PC-3 (cell line): ENCODE measurements at regions not wholly inside any gene's neighbourhood (a gene's known extent, or its start where the extent isn't known, plus 50 kb on each side); places are given as distances from the start of the nearest gene placed in this dataset.

Source experiments
- ATAC-seq: fragments of 200-7000 bp; cut with Tn5 transposase; 2 replicates; pipeline ENCODE4 v1.9.1; 2020; ENCODE audit warnings: mild to moderate bottlenecking, moderate library complexity
- BruUV-seq: library from RNA; stranded (reverse); fragments of 400-500 nt; replicated peaks from 2 replicates; lab custom pipeline; 2021; lab: Mats Ljungman, UMichigan
- CTCF ChIA-PET: fragments of 300-600 bp; sonication (Branson Sonifier 250); formaldehyde crosslinking; loops from one replicate; lab custom pipeline; 2022; ENCODE audit warnings: antibody characterized with exemption; lab: Charles Lee
- POLR2A ChIA-PET: fragments of 300-600 bp; sonication (Branson Sonifier 250); formaldehyde crosslinking; loops from one replicate; lab custom pipeline; 2022; ENCODE audit warnings: antibody characterized with exemption; ENCODE audit not compliant: unreplicated experiment; lab: Charles Lee
- DNase-seq: peaks from one replicate; pipeline ENCODE4 v3.0.0-alpha.2; 2015
- H2AFZ ChIP-seq: fragments of 300-600 bp; sonication (generic); 2 replicates; pipeline ENCODE4 v1.6.0; 2016; ENCODE audit warnings: antibody characterized with exemption, low read length
- H3F3A ChIP-seq: fragments of 300-600 bp; sonication (generic); one replicate; pipeline ENCODE4 v1.6.0; 2017; ENCODE audit warnings: antibody characterized with exemption, low read length, control low read depth, mild to moderate bottlenecking; ENCODE audit not compliant: unreplicated experiment
- H3K27ac ChIP-seq: fragments of 300-600 bp; sonication (generic); 2 replicates; pipeline ENCODE4 v1.5.1; 2016; ENCODE audit warnings: mild to moderate bottlenecking, low read length
- H3K27me3 ChIP-seq: fragments of 300-600 bp; sonication (generic); 2 replicates; pipeline ENCODE4 v1.6.1; 2016; ENCODE audit warnings: low read length, mixed read lengths
- H3K36me3 ChIP-seq: fragments of 300-600 bp; sonication (generic); 2 replicates; pipeline ENCODE4 v1.6.1; 2016; ENCODE audit warnings: low read depth, mixed run types, low read length, mixed read lengths
- H3K4me1 ChIP-seq: fragments of 300-600 bp; sonication (generic); 2 replicates; pipeline ENCODE4 v1.5.1; 2016; ENCODE audit warnings: low read length; ENCODE audit not compliant: insufficient read depth
- H3K4me2 ChIP-seq: fragments of 300-600 bp; sonication (generic); 2 replicates; pipeline ENCODE4 v1.6.0; 2016; ENCODE audit warnings: low read length
- H3K4me3 ChIP-seq: fragments of 300-600 bp; sonication (generic); 2 replicates; pipeline ENCODE4 v1.5.1; 2016; ENCODE audit warnings: mild to moderate bottlenecking, low read length, mixed read lengths
- H3K79me2 ChIP-seq: fragments of 300-600 bp; sonication (generic); 2 replicates; pipeline ENCODE4 v1.6.1; 2017; ENCODE audit warnings: low read length, mixed read lengths
- H3K9ac ChIP-seq: fragments of 300-600 bp; sonication (generic); 2 replicates; pipeline ENCODE4 v1.6.0; 2016; ENCODE audit warnings: mild to moderate bottlenecking, low read length
- H3K9me2 ChIP-seq: fragments of 300-600 bp; sonication (generic); replicated peaks from 2 replicates; pipeline ENCODE4 v1.6.1; 2016; ENCODE audit warnings: mixed run types, low read length, mixed read lengths
- H3K9me3 ChIP-seq: fragments of 300-600 bp; sonication (generic); 2 replicates; pipeline ENCODE4 v1.6.1; 2016; ENCODE audit warnings: low read length, mixed read lengths
- H4K20me1 ChIP-seq: fragments of 300-600 bp; sonication (generic); 2 replicates; pipeline ENCODE4 v1.6.1; 2016; ENCODE audit warnings: low read length, mixed read lengths
- EZH2 ChIP-seq: fragments of 300-600 bp; sonication (generic); IDR thresholded peaks from one replicate; pipeline ENCODE4 v1.6.1; 2017; ENCODE audit warnings: antibody characterized with exemption, mild to moderate bottlenecking, low read length; ENCODE audit not compliant: unreplicated experiment
- EZH2phosphoT487 ChIP-seq: fragments of 300-600 bp; sonication (generic); IDR thresholded peaks from 2 replicates; pipeline ENCODE4 v1.6.1; 2018; ENCODE audit warnings: mild to moderate bottlenecking, antibody characterized with exemption, low read length, borderline replicate concordance
- intact Hi-C: fragments of 100-400 bp; cut with micrococcal nuclease; formaldehyde crosslinking; loops from 2 replicates; pipeline ENCODE4 v1.9.0; 2023
- TF ChIP-seq, protein P1 (sequence below): fragments of 300-600 bp; sonication (generic); conservative IDR thresholded peaks from 2 replicates; pipeline ENCODE4 v1.5.1; 2017; ENCODE audit warnings: antibody characterized with exemption, low read depth, mild to moderate bottlenecking, low read length

- BruUV-seq: no TSS peak
- H3F3A ChIP-seq: no peaks in the 10 kb centered on the region
- intact Hi-C loops: no loop called here
- H3K9me2 ChIP-seq: no peaks in the 10 kb centered on the region
- H3K36me3 ChIP-seq: no peaks in the 10 kb centered on the region
- POLR2A ChIA-PET: no interaction called here
- H3K9ac ChIP-seq: no peak overlapping the region
- no peak overlapping the region for H3K27ac ChIP-seq
- no peak for TF ChIP-seq EZH2phosphoT487
- TF ChIP-seq, protein P1, sequence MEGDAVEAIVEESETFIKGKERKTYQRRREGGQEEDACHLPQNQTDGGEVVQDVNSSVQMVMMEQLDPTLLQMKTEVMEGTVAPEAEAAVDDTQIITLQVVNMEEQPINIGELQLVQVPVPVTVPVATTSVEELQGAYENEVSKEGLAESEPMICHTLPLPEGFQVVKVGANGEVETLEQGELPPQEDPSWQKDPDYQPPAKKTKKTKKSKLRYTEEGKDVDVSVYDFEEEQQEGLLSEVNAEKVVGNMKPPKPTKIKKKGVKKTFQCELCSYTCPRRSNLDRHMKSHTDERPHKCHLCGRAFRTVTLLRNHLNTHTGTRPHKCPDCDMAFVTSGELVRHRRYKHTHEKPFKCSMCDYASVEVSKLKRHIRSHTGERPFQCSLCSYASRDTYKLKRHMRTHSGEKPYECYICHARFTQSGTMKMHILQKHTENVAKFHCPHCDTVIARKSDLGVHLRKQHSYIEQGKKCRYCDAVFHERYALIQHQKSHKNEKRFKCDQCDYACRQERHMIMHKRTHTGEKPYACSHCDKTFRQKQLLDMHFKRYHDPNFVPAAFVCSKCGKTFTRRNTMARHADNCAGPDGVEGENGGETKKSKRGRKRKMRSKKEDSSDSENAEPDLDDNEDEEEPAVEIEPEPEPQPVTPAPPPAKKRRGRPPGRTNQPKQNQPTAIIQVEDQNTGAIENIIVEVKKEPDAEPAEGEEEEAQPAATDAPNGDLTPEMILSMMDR: no peak
- no peak for TF ChIP-seq EZH2
- no peaks in the 10 kb centered on the region for H4K20me1 ChIP-seq
- no peak overlapping the region for H2AFZ ChIP-seq
- H3K9me3 ChIP-seq: no peaks in the 10 kb centered on the region
- no peak for DNase-seq
- CTCF ChIA-PET: no interaction called here
- ATAC-seq: no peak
- no peak overlapping the region for H3K4me2 ChIP-seq
- no peaks in the 10 kb centered on the region for H3K79me2 ChIP-seq
- no peak overlapping the region for H3K4me3 ChIP-seq
- no peaks in the 10 kb centered on the region for H3K27me3 ChIP-seq
- H3K4me1 ChIP-seq: no peaks in the 10 kb centered on the region
Observed at GRCh38 chr5:145230781-145231180, 604.4 kb downstream of the PRELID2 start.

- Histone ChIP-seq H3K27ac (no peak overlapping the region), H3K36me3 (no peaks in the 10 kb centered on the region), H3K4me3 (no peak overlapping the region), H3K27me3 (no peaks in the 10 kb centered on the region), H3K79me2 (no peaks in the 10 kb centered on the region), H3K4me2 (no peak overlapping the region), H3F3A (no peaks in the 10 kb centered on the region), H4K20me1 (no peaks in the 10 kb centered on the region), H2AFZ (no peak overlapping the region), H3K9me2 (no peaks in the 10 kb centered on the region), H3K9ac (no peak overlapping the region), H3K9me3 (no peaks in the 10 kb centered on the region), H3K4me1 (no peaks in the 10 kb centered on the region)
- intact Hi-C loops: no loop called here
- TF ChIP-seq EZH2 (no peak), EZH2phosphoT487 (no peak)
- TF ChIP-seq, protein P1: no peak
- POLR2A ChIA-PET: no interaction called here
- DNase-seq (no peak), ATAC-seq (no peak)
- BruUV-seq: no TSS peak
- CTCF ChIA-PET: interaction anchor here (0.6 kb wide), 2 partner anchors 787 to 946 kb away, joined by 3 to 4 read pairs; no protein-coding TSS in a partner anchor
Observed at GRCh38 chr5:145228564-145228963, 606.6 kb downstream of the PRELID2 start.

- intact Hi-C loops: no loop called here
- no peak for DNase-seq
- Histone ChIP-seq H3K27me3 (no peaks in the 10 kb centered on the region), H3K4me1 (no peaks in the 10 kb centered on the region), H3K4me2 (no peak overlapping the region), H3K9me3 (no peaks in the 10 kb centered on the region), H3F3A (no peaks in the 10 kb centered on the region), H2AFZ (no peak overlapping the region), H3K4me3 (no peak overlapping the region), H4K20me1 (no peaks in the 10 kb centered on the region), H3K79me2 (no peaks in the 10 kb centered on the region), H3K9ac (no peak overlapping the region), H3K9me2 (no peaks in the 10 kb centered on the region), H3K27ac (no peak overlapping the region), H3K36me3 (no peaks in the 10 kb centered on the region)
- ChIA-PET CTCF (interaction anchor here (0.6 kb wide), 1 partner anchor 786 kb away, joined by 3 read pairs; no protein-coding TSS in a partner anchor), POLR2A (no interaction called here)
- BruUV-seq: no TSS peak
- TF ChIP-seq EZH2phosphoT487 (no peak), EZH2 (no peak)
- TF ChIP-seq, protein P1: no peak
- ATAC-seq: no peak
Observed at GRCh38 chr5:145227881-145228280, 607.3 kb downstream of the PRELID2 start.
